Mammary epithelial cell (primary cell): ENCODE measurements at regions not wholly inside any gene's neighbourhood (a gene's known extent, or its start where the extent isn't known, plus 50 kb on each side); places are given as distances from the start of the nearest gene placed in this dataset.
"Not testable (repeated sequence)": the region's sequence is repeated elsewhere in the genome, so short reads cannot be mapped to it uniquely, and the experiment has no call there.

Experiments used
- EZH2 ChIP-seq: IDR thresholded peaks from 2 replicates; pipeline ENCODE4 v1.6.1; 2012; ENCODE audit warnings: low read length, inconsistent platforms, borderline replicate concordance
- TF ChIP-seq, protein P1 (sequence below), 2 donors: IDR thresholded peaks in 1 of 2; conservative IDR thresholded peaks in 1 of 2; 2 replicates each; pipeline ENCODE4 v1.5.1; 2011 to 2012; ENCODE audit warnings: inconsistent platforms in 2 of 2, low read length in 2 of 2, mild to moderate bottlenecking in 2 of 2, control low read depth in 1 of 2, low read depth in 1 of 2; ENCODE audit not compliant: insufficient read depth in 1 of 2; ENCODE audit errors: extremely low read depth in 1 of 2

DNA sequence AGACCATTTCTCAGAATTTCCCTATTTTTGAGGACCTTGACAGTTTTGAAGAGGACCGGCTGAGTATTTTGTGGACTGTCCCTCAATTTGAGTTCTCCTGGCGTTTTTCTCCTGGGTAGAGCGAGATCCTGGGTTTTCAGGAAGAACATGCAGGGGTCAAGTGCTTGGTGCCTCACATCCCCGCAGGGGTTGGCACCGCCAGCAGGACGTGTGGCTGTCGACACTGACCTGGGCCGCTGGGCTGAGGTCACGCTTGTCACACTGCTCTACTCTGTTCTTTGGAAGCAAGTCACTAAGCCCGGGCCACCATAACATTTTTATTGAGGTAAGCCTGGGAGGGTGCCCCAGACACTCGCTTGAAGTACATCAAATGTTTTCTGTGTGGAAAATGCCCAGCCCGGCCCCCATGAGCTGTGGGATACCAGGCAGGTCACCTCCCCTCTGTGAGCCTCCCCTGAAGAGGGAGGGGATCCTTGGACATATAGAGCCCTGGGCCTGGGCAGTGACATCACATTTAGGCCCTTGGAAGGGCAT, 112.0 kb downstream of the NPIPB11 start:
- TF ChIP-seq, protein P1, sequence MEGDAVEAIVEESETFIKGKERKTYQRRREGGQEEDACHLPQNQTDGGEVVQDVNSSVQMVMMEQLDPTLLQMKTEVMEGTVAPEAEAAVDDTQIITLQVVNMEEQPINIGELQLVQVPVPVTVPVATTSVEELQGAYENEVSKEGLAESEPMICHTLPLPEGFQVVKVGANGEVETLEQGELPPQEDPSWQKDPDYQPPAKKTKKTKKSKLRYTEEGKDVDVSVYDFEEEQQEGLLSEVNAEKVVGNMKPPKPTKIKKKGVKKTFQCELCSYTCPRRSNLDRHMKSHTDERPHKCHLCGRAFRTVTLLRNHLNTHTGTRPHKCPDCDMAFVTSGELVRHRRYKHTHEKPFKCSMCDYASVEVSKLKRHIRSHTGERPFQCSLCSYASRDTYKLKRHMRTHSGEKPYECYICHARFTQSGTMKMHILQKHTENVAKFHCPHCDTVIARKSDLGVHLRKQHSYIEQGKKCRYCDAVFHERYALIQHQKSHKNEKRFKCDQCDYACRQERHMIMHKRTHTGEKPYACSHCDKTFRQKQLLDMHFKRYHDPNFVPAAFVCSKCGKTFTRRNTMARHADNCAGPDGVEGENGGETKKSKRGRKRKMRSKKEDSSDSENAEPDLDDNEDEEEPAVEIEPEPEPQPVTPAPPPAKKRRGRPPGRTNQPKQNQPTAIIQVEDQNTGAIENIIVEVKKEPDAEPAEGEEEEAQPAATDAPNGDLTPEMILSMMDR (conservative IDR thresholded peaks at IDR 0.05 in 1 of 2, IDR thresholded peaks at IDR 0.05 in 1 of 2; ENCODE audit: extremely low read depth in 1 of 2, insufficient read depth in 1 of 2, low read depth in 1 of 2, low read length in 2 of 2): not testable (repeated sequence)
- not testable (repeated sequence) for TF ChIP-seq EZH2
